Limb (tissue), 2 donors: ENCODE measurements at regions not wholly inside any gene's neighbourhood (a gene's known extent, or its start where the extent isn't known, plus 50 kb on each side); places are given as distances from the start of the nearest gene placed in this dataset.

Experiments used
- DNase-seq, 2 donors: peaks; one replicate each; pipeline ENCODE4 v3.0.0-alpha.2; 2016; ENCODE audit errors: extremely low spot score in 2 of 2

- DNase-seq: peak in 1 of 2 donors; percentile 64
Observed at GRCh38 chr14:61110316-61111082, 129.5 kb downstream of the SLC38A6 start.

GRCh38 chr14:61109288-61109687 is 128.2 kb downstream of the SLC38A6 start:
- no peak for DNase-seq

- no peak for DNase-seq
Observed at GRCh38 chr14:61108496-61109141, 127.6 kb downstream of the SLC38A6 start.

GRCh38 chr14:61107869-61108493 is 126.9 kb downstream of the SLC38A6 start:
- DNase-seq: no peak

GRCh38 chr14:61106959-61107641 is 126.1 kb downstream of the SLC38A6 start:
- DNase-seq: peak in 1 of 2 donors; percentile 71

GRCh38 chr14:61106271-61106958 is 125.4 kb downstream of the SLC38A6 start:
- DNase-seq: no peak

GRCh38 chr14:61104358-61104757 is 123.3 kb downstream of the SLC38A6 start:
- no peak for DNase-seq

- peak; percentile 74 to 85 for DNase-seq
Observed at GRCh38 chr14:61103541-61104339, 122.7 kb downstream of the SLC38A6 start.

GRCh38 chr14:61102549-61103466 is 121.8 kb downstream of the SLC38A6 start:
- no peak for DNase-seq
